Right kidney (tissue), 1 donor: ENCODE measurements at regions not wholly inside any gene's neighbourhood (a gene's known extent, or its start where the extent isn't known, plus 50 kb on each side); places are given as distances from the start of the nearest gene placed in this dataset.
"Not testable (repeated sequence)": the region's sequence is repeated elsewhere in the genome, so short reads cannot be mapped to it uniquely, and the experiment has no call there.

Experiments used
- DNase-seq: peaks from one replicate; pipeline ENCODE4 v3.0.0-alpha.2; 2016

DNA sequence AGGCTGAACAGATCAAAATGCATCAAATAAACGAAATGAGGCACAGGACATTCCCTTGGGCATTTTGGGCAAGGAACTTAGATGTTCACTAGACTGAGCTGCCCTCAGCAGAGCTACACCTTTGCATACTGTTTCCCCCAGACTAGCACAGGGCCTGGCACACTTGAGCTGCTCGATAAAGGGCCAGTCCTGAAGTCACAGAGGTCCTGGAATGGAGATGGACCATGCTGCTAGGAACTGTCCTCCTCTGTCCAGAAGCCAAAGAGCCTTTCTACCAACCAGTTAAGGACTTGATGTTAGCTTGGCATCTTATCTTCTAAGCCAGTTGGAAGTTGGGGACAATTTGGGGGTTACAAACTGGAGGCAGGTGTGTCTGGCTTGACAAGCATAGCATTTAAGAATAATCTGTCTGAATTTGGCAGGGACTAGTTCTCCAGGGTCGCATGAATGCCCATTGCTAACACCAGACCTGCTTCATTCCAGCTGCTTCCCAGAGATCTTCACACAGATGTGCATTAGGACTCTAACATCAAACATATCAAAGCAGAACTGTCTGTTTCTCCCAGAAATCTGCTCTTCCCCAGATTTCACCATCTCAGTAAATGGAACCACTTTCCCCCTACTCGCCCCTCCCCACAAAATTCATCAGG is 152.2 kb upstream of the PDE1C start:
- no peak for DNase-seq

DNA sequence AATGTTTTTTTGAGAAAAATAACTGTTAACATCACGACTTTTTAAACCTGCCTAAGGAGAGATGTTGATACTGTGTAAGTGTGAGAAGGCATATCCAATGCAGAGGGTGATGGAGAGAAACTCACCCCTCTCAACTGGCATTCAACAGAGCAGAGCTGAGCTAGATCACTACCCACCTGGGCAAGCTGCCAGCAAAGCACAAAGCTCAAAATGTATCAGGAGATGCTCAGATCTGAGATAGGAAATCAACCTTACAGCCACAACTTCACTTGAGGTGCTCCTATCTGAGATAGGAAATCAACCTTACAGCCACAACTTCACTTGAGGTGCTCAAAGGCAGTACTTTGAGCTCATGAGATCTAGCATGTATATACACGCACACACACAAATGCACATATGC is 151.5 kb upstream of the PDE1C start:
- DNase-seq, result no peak

DNA sequence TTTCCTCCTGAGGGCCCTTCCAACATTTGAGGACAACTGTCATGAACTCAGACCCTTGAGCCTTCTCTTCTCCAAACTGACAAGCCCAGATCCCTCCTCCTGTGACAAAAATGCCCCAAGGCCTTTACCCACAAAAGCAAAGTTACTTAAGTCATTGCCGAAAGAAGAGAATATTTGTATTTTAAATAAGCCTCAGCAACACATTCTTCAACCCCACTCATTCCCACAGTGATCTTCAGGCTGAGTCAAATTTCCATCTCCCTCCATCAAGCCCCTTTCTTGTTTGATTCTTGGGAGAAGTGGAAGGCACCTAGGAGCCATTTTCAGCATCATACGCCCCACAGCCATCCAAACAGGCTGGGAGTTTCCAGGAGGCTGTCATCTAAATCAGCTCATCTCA is 150.8 kb upstream of the PDE1C start:
- no peak for DNase-seq

DNA sequence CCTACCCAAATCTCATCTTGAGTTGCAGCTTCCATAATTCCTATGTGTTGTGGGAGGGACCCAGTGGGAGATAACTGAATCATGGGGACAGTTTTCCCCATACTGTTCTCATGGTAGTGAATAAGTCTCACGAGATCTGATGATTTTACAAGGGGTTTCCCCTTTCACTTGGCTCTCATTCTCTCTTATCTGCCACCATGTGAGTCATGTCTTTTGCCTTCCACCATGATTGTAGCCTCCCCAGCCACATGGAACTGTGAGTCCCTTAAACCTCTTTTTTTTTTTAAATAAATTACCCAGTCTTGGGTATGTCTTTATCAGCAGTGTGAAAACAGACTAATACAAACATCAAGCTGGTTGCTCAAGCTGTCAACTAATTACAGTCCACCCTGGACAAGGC is 149.6 kb upstream of the PDE1C start:
- not testable (repeated sequence) for DNase-seq

DNA sequence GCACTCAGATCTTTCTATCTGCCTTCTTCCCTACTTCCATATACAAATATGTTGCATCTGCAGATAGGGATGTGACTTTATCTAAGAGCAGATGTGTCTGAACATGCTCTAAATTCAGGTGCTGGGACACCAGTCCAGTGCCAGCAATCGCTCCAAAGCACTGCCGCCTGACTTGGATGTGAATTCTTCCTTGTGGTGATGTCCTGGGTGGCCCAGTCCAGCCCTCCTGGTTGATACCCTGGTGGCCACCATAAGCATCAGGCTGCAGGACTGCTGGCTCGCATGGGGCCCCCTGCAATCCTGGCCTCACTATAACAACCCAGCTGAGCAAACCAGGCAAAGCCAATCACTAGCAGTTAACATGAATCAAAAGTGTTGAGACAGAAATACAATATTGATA is 149.2 kb upstream of the PDE1C start:
- no peak for DNase-seq

DNA sequence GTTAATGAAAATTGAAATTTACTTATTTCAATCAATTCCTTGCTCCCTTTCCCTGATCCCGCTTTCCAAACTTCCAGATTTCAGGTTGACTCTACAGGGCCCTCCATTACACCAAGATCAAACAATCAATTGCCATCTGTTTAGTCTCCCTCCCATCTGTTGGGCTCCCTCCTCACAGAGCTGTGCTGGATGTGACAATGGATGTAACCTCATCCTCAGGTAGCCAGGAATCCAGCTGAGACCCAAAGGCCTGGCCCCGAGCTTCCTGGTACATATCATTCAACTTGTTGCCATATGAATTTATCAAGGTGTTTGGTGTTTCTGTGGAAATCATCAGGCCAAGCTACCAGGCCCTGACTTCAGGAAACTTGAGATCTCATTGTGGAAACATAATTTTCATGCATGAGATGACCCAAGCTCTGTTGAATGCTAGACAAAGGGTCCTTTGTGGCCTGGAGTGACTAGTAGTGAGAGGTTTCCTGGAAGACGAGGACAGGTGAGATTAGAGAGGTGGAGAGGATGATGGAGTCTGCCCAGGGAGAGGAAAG is 148.6 kb upstream of the PDE1C start:
- no peak for DNase-seq

DNA sequence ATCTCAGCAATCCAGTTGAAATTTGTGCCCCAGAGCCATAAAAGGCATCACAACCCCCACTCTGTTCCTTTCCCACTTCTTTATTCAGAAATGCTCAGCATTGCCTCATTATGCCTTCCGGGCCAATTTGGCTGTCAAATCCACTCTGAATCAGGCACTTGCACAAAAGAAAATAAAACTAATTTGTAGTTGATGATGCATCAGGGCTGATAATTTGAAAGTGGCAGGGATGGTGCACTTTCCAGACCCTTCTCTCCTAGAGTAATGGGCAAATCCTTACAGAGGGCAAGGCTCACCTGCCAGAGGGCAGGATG is 147.9 kb upstream of the PDE1C start:
- no peak for DNase-seq

DNA sequence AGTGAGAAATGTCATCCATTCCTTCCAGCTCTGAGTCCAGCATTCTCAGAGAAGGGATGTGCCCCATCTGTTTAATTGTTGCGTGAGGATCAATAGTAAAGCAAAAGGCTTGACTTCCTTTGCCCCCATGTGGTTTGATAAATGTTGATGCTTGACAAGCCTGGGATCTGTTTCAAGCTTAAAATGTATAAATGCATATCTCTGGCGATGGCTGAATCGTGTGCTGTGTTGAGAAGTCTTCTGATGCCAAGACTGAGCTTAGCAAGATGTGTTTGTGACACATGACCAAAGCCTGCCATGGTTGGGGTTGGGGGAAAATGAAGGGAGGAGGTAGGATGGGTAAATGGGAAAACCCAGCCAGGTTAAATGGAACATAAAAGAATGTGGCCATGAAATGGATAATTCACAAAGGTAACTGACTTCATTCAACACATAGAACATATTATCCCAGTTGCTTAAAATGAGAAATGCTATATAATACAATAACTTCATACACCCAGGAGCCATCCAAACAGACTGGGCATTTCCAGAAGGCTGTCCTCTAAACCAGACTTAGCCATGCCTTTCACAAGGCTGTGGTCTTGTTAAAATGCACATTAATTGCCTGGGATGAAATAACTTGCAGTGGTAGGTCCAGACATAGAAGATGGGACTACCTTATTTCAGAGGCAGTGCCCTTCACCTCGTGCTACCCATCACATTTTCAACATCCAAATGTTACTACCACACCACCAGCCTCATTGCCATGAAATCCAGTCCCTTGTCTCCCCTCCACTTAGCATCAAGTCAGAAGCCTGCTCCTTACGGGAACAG is 147.3 kb upstream of the PDE1C start:
- DNase-seq, result no peak

DNA sequence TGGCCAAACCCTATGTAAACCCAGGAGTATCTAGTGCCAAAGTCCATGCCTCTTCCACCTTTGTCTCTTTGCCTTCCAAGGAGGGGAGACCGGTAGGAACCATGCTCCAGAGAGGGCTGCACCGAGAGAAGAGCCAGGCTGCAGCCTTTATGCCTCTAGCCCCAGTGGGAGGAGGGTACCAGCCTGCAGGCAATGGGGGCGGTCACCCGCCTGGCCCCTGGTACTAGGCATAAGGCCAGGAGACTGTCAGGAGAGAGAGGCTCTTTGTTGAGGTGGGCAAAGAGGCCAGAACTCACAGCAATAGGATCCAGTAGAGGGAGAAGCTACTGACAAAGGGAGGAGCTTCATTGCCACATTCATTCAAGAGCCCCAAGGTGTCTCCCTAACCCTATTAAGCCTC is 146.6 kb upstream of the PDE1C start:
- no peak for DNase-seq

DNA sequence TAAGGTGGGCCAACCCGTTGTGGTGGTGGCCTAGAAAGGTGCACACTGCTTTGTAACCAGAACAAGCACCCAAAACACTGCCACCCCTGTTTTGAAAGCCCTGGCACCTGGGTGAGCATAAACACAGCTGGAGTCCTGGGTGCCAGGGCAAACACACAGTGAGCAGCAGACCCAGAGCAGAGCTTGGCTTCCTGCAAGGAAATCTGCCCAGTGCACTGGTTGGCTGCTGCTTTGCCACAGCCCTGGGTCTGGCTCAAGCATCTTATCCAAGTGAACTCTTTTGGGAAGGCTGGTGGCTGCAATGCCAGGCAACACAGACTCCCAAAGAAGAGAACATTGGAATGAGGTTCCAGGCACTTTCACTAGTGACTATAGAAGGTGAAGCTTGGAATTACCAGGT is 145.5 kb upstream of the PDE1C start:
- DNase-seq, result no peak

DNA sequence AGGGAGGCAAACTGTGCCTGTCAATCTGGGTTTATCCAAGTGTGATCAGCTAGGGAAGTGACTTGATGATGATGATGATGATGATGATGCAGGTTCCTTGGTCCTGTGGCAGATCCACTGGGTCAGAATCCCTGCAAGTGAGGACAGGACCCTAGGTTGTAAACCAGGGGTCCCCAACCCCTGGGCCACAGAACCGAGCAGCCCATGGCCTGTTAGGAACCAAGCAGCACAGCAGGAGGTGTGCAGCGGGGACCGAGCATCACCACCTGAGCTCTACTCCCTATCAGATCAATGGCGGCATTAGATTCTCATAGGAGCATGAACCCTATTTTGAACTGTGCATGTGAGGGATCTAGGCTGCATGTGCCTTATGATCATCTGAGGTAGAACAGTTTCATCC is 144.7 kb upstream of the PDE1C start:
- no peak for DNase-seq

DNA sequence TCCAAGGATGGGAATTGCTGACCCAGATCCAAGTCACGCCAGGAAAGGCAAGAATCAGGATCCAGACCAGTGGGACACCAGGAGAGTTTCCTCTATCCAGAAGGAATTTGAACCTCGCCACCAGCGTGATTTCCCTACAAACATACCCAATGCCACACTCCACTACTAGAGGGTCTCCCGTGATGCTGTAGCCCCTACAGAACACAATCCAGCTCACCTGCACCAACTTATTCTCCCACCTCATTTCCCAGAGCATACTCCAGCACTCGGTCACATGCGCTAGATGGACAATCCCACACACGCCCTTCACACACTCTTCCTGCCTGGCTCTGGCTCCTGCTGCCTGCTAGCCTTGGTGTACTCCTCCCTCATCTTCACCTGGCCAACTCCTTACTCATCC is 142.1 kb upstream of the PDE1C start:
- no peak for DNase-seq

DNA sequence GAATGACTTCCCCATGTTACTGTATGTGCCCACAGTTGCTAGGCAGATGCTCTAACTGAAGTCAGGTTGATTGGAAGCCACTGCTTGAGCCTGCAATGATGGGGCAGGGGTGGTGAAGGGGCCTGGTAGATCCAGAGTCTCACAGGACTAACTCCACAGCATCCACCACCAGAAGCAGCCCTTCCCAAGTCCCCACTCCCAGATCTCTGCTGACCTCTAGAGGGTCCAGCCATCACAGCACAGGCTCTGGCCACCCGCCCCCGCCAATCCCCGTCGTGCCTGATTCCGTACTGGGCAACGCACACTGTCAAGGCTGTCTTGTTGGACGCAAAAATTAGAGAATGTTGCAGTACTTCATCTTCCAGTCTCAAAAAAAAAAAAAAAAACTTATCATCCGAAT is 136.8 kb upstream of the PDE1C start:
- no peak for DNase-seq

DNA sequence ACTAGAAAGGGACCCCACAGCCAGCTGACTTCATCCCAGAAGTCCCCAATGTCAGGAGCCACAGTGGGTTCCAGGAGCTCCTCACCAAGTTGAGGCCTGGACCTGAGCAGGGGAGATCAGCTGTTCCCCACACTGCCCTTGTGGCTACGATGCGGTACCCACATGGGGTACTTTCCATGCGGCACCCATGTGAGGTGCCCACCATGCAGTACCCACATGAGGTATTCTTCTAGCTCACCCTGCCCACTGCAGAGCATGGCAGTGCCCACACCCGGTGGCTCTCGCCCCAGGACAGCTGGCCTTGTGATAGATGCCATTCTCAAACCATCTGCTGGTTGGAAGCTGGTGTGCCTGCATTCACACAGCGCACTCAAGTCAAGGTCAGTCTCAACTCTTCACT is 136.3 kb upstream of the PDE1C start:
- DNase-seq, result no peak

DNA sequence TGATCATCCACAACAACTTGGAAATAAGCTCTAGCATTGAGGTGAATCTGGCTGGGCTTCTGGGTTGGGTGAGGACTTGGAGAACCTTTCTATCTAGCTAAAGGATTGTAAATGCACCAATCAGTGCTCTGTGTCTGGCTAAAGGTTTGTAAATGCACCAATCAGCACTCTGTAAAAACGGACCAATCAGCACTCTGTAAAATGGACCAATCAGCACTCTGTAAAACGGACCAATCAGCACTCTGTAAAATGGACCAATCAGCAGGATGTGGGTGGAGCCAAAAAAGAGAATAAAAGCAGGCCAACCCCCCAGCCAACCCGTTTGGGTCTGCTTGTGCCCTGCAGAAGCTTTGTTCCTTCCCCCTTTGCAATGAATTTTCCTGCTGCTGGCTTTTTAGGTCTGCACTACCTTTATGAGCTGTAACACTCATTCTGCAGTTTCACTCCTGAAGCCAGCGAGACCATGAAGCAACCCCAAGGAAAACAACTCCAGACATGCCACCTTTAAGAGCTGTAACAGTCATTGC is 135.2 kb upstream of the PDE1C start:
- not testable (repeated sequence) for DNase-seq

DNA sequence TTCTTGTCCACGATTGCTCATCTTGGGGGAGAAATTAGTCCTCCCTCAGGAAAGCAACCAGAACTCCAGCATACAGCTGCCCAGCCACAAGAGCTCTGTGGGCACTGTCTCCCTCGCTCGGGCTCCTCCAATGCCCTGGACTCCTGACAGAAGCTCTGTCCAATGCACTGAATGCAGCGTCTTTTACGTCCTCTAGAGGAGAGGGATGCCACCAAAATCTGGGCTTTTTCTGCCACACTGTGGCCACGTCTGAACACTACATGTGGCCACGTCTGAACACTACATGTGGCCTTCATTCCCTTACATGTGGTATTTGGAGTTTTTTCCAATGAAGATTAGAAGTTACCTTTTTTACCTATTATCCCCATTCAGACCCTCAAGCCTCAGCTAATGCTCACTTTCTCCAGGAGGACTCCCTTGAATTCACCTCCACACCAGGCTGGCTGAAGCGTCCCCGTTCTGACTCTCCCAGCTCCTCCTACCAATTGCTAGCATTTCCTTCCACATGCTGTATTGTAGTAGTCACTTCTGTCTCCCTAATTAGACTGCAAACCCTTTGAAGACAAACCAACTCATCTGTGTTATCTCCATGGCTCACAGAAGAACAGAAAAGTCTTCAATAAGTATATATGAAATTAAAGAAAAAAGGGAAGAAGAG is 134.3 kb upstream of the PDE1C start:
- DNase-seq, result peak; percentile 17

DNA sequence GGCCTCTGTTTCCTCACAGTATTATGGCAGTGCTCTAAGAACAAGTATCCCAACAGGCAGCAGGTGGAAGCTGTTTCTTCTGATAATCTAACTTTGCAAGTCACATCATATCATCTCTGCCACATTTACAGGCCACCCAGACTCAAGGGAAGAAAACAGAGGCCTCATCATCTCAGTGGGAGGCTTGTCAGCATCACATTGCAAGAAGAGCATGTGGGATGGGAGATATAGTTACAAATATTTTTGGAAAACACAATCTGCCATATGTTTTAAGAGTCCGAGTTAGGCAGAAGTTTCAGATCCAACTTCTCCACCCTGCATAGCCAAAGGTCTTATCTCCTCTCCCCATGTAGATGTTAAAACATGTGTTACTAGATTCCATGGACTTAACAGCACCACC is 130.4 kb upstream of the PDE1C start:
- DNase-seq, result no peak

DNA sequence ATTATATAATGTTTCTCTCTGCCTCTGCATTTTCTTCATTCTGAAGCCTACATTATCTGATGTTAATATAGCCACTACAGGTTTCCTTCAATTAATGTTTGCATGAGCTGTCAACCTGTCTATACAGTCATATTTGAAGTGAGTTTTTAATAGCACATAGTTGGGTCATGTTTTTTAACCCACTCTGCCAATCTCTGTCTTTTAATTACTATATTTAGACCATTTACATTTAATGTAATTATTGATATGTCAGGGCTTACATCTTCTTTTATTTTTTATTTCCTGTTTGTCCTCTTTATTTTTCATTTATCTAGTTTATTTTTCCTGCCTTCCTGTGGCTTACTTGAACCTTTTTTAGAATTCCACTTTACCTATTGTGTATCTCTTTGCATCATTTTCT is 124.3 kb upstream of the PDE1C start:
- DNase-seq, result no peak

DNA sequence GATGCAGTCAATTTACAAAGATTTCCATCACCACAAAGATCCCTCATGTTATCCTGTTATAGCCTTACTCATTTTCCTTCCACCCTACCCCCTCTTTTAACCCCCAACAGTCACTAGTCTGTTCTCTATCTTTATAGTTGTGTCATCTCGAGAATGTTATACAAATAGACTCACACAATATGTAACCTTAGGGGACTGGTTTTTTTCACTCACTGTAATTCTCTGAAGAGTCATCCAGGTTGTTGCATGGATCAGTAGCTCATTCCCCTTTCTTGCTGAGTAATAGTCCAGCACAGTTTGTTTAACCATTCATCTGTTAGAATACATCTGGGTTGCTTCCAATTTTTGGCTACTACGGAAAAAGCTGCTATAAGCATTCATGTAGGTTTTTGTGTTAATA is 121.1 kb upstream of the PDE1C start:
- DNase-seq, result no peak

DNA sequence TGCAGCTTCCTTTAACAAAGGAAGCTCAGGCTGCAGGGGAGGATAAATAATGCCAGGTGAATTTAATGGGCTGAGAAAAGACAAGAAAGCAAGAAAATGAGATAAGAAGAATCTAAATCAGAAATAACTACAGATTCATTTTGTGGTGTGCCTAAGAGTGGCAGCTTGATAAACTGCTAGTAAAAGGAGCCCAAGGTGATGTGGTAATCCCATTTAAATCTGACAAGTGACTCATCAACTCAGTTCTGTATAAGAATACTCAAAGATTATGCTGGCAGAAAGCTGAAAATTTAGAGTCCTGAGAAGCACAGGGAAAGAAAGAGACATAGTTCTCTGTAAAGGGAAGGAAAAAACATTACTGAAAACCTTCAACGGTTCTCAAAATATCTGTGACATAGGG is 109.4 kb upstream of the PDE1C start:
- no peak for DNase-seq

DNA sequence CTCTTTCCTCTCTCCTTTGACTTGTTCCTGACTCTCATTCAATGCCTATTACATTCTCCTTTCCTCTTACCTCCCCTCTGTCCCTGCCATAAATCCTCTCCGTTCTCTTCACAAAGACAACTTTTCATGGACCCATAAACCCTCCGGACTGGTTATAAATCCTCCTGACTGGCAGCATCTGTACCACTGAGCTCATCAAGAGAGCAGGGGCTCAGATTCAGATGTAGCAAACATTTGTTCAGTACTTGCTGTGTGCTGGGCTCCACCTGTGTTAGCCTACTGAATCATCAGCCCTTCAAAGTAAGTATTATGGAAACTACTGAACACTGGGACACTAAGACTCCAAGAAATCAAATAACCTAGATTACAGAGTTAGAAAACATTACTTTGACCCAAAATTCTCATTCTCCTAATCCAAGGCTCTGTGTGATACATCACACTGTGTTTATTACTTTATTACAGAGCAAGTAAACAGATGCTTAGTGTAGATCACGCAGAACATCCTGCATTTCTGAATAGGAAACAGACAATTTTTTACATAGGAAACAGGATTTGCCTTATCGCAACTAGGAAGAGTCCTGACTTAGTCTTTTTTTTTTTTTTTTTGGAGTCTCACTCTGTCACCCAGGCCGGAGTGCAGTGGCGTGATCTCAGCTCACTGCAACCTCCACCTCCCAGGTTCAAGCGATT is 108.6 kb upstream of the PDE1C start:
- no peak for DNase-seq

DNA sequence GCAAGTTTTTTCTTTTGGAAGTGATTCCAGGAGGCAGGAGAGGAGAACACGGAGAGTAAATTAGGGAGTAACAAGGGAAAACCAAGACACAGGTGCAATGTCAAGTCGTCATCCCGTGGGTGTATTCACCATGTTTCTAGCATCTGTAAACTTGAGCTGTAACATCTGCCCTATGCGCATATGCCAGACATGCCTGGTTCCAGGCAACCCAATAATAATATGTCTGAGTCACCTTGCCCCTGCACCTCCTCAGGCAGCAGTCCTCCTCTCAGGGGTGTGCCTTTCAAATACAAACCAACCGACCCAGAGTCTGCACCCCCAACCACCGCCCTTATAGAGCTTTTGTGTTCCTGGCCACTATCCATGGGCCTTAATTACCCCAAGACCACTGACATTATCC is 107.0 kb upstream of the PDE1C start:
- no peak for DNase-seq

DNA sequence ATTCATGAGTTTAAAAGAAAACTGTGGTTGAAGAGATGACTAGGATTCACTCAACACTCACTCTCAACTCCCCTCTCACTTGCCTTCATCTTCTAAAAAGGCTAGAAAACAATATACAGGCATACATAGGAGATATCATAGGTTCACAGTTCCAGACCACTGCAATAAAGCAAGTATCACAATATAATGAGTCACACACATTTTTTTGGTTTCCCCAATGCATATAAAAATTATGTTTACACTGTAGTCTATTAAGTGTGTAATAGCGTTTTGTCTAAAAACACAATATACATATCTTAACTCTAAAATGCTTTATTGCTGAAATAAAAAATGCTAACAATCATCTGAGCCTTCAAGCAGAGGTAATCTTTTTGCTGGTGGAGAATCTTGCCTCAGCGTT is 104.9 kb upstream of the PDE1C start:
- DNase-seq, result no peak
